WERI-Rb-1 (cell line): ENCODE measurements at regions not wholly inside any gene's neighbourhood (a gene's known extent, or its start where the extent isn't known, plus 50 kb on each side); places are given as distances from the start of the nearest gene placed in this dataset.

ENCODE experiments used
- DNase-seq: peaks from one replicate; pipeline ENCODE4 v3.0.0-alpha.2; 2020
- H3K27ac ChIP-seq: fragments of 250-450 bp; sonication (Bioruptor Pico); 2 replicates; pipeline ENCODE4 v1.5.1; 2020; ENCODE audit warnings: mild to moderate bottlenecking, moderate library complexity
- H3K27me3 ChIP-seq: fragments of 250-450 bp; sonication (Bioruptor Pico); 2 replicates; pipeline ENCODE4 v1.5.1; 2021; ENCODE audit warnings: mild to moderate bottlenecking, low read depth, moderate library complexity; ENCODE audit not compliant: insufficient read depth, severe bottlenecking
- H3K36me3 ChIP-seq: fragments of 250-450 bp; sonication (Bioruptor Pico); 2 replicates; pipeline ENCODE4 v1.5.1; 2020; ENCODE audit warnings: mild to moderate bottlenecking, moderate library complexity
- H3K4me3 ChIP-seq: 2 replicates; pipeline ENCODE4 v1.5.1; 2011; ENCODE audit warnings: low read depth, mild to moderate bottlenecking, control low read depth, low read length
- H3K9me3 ChIP-seq: fragments of 250-450 bp; sonication (Bioruptor Pico); 2 replicates; pipeline ENCODE4 v1.5.1; 2021; ENCODE audit warnings: mild to moderate bottlenecking, moderate library complexity; ENCODE audit not compliant: severe bottlenecking
- TF ChIP-seq, protein P1 (sequence below): IDR thresholded peaks from 2 replicates; pipeline ENCODE4 v1.5.1; 2011; ENCODE audit warnings: low read depth, mild to moderate bottlenecking, control low read depth, inconsistent platforms, low read length

DNA sequence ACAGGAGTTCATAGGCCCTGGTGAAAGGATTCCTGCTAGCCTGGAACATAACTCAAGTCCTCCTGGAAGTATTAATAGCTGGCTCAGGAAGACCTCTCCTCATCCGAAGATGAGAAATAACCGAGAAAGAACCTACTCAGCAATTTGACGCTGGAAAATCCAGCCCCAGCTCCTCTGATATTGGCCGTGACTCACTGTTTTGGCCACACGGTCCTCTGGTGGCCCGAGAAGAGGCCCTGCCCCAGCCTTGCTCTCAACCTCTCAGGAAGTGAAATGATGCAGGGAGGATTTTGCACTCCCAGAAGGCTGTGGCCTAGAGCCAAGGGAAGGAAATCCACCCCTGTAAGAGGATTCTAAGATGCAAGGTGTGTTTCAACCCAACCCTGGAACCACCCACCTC is 121.6 kb downstream of the MTPAP start:
- Histone ChIP-seq H3K36me3 (no peaks in the 10 kb centered on the region), H3K4me3 (no peak overlapping the region), H3K27ac (no peak overlapping the region), H3K27me3 (no peaks in the 10 kb centered on the region), H3K9me3 (no peaks in the 10 kb centered on the region)
- no peak for DNase-seq
- TF ChIP-seq, protein P1, sequence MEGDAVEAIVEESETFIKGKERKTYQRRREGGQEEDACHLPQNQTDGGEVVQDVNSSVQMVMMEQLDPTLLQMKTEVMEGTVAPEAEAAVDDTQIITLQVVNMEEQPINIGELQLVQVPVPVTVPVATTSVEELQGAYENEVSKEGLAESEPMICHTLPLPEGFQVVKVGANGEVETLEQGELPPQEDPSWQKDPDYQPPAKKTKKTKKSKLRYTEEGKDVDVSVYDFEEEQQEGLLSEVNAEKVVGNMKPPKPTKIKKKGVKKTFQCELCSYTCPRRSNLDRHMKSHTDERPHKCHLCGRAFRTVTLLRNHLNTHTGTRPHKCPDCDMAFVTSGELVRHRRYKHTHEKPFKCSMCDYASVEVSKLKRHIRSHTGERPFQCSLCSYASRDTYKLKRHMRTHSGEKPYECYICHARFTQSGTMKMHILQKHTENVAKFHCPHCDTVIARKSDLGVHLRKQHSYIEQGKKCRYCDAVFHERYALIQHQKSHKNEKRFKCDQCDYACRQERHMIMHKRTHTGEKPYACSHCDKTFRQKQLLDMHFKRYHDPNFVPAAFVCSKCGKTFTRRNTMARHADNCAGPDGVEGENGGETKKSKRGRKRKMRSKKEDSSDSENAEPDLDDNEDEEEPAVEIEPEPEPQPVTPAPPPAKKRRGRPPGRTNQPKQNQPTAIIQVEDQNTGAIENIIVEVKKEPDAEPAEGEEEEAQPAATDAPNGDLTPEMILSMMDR: no peak

DNA sequence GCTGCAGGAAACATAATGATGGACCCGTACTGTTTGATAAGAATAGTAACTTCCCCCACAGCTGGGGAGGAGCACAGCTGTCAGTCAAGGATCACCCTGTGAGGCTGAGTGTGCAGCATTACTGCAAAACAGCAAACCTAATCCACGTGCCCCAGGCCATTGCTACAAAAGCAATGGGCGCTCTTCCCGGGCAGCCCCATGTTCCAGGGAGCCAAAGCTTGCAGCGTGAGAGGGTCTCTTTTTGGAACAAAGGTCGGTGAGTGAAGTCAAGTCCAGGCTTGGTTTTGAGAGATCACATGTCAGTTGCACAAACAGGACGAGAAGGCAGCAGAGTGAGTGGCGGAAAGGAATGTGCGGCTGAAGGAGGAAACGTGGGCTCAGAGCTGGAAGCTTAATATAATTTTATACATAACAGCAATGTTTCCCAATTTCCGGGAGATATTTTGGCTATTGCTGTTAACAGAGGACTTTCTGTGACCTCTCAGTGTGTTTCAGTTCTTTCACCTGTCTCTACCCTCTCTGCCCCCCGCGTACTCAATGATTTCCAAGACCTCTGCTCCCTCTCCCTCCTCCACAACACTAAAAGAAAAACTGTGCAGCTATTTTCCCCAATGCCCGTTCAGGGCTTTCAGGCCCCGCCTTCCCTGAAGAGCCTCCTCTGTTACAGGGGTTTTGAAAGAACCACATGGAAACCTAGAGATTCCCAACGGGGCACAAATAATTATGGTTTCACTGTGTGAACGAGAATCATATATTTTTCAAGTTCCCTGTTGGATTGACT is 128.9 kb downstream of the MTPAP start:
- no peak overlapping the region for H3K4me3 ChIP-seq
- H3K27ac ChIP-seq: no peak overlapping the region
- H3K9me3 ChIP-seq: no peaks in the 10 kb centered on the region
- TF ChIP-seq, protein P1: no peak
- H3K36me3 ChIP-seq: no peaks in the 10 kb centered on the region
- DNase-seq: no peak
- H3K27me3 ChIP-seq: no peaks in the 10 kb centered on the region

GRCh38 chr10:30216821-30217220 is 132.3 kb downstream of the MTPAP start:
- no peaks in the 10 kb centered on the region for H3K27me3 ChIP-seq
- H3K36me3 ChIP-seq: no peaks in the 10 kb centered on the region
- H3K4me3 ChIP-seq: no peak overlapping the region
- H3K27ac ChIP-seq: no peak overlapping the region
- no peak for DNase-seq
- no peaks in the 10 kb centered on the region for H3K9me3 ChIP-seq
- TF ChIP-seq, protein P1: no peak

DNA sequence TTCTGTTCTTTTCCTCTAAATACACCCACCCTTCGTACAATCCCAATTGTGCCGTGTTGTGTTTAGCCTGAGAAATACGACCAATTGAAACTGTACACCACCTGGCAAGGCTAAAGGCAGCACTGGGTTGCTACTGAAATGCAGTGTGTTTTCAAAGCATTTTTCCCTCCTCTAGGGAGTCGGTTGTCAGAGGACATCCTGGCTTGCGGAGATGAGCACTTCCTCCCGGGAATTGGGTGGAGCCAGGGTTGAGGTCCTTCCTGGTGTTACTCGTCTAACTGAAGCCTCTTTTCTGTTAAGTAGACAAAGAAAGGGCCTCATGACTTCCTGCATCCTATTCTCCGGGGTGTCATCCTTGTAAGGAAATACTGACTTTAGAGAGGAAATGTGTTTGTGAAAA is 133.5 kb downstream of the MTPAP start:
- TF ChIP-seq, protein P1: no peak
- no peak overlapping the region for H3K27ac ChIP-seq
- no peaks in the 10 kb centered on the region for H3K36me3 ChIP-seq
- no peaks in the 10 kb centered on the region for H3K9me3 ChIP-seq
- H3K27me3 ChIP-seq: no peaks in the 10 kb centered on the region
- no peak for DNase-seq
- no peak overlapping the region for H3K4me3 ChIP-seq

GRCh38 chr10:30215141-30215540 is 133.9 kb downstream of the MTPAP start:
- no peaks in the 10 kb centered on the region for H3K36me3 ChIP-seq
- no peak for DNase-seq

More at GRCh38 chr10:30215141-30215540, 133.9 kb downstream of the MTPAP start:
- no peaks in the 10 kb centered on the region for H3K27me3 ChIP-seq
- no peak overlapping the region for H3K27ac ChIP-seq
- TF ChIP-seq, protein P1: no peak
- no peaks in the 10 kb centered on the region for H3K9me3 ChIP-seq
- H3K4me3 ChIP-seq: no peak overlapping the region
